ENCODE measurements at regions not wholly inside any gene's neighbourhood (a gene's known extent, or its start where the extent isn't known, plus 50 kb on each side); places are given as distances from the start of the nearest gene placed in this dataset.
"Not testable (repeated sequence)": the region's sequence is repeated elsewhere in the genome, so short reads cannot be mapped to it uniquely, and the experiment has no call there.

- no peak overlapping the region for H3K27ac ChIP-seq
- no peak for TF ChIP-seq CTCF (conservative IDR thresholded peaks at IDR 0.05; ENCODE audit: low read depth)
- ChIA-PET POLR2A (ENCODE audit: low non-redundant PET) (no interaction called here), CTCF (no interaction called here)
- DNase-seq (ENCODE audit: low spot score), result no peak
Observed at GRCh38 chr12:90572778-90573177, 382.2 kb downstream of the CCER1 start.

GRCh38 chr12:90569685-90570084 is 385.3 kb downstream of the CCER1 start:
- CTCF ChIA-PET, result no interaction called here

GRCh38 chr12:90562671-90563070 is 392.3 kb downstream of the CCER1 start:
- CTCF ChIA-PET, result interaction anchor here (0.8 kb wide), 1 partner anchor 257 kb away, joined by 10 read pairs; no protein-coding TSS in a partner anchor
- POLR2A ChIA-PET (ENCODE audit: low non-redundant PET), result no interaction called here
- H3K27ac ChIP-seq, result no peak overlapping the region
- DNase-seq (ENCODE audit: low spot score), result no peak
- no peak for TF ChIP-seq CTCF (conservative IDR thresholded peaks at IDR 0.05; ENCODE audit: low read depth)

More at GRCh38 chr12:90569685-90570084, 385.3 kb downstream of the CCER1 start:
- no peak for TF ChIP-seq CTCF (conservative IDR thresholded peaks at IDR 0.05; ENCODE audit: low read depth)
- DNase-seq (ENCODE audit: low spot score), result no peak
- H3K27ac ChIP-seq, result no peak overlapping the region
- POLR2A ChIA-PET (ENCODE audit: low non-redundant PET), result no interaction called here

- POLR2A ChIA-PET (ENCODE audit: low non-redundant PET), result no interaction called here
- CTCF ChIA-PET, result no interaction called here
- TF ChIP-seq CTCF (conservative IDR thresholded peaks at IDR 0.05; ENCODE audit: low read depth), result no peak
- no peak overlapping the region for H3K27ac ChIP-seq
- DNase-seq (ENCODE audit: low spot score), result no peak
Observed at GRCh38 chr12:90548595-90548994, 406.4 kb downstream of the CCER1 start.

GRCh38 chr12:90546511-90546910 is 408.5 kb downstream of the CCER1 start:
- no peak for TF ChIP-seq CTCF (conservative IDR thresholded peaks at IDR 0.05; ENCODE audit: low read depth)
- DNase-seq (ENCODE audit: low spot score), result no peak
- CTCF ChIA-PET, result no interaction called here
- POLR2A ChIA-PET (ENCODE audit: low non-redundant PET), result no interaction called here
- H3K27ac ChIP-seq, result no peak overlapping the region

- no peak overlapping the region for H3K27ac ChIP-seq
- no peak for DNase-seq (ENCODE audit: low spot score)
- ChIA-PET CTCF (interaction anchor here (0.6 kb wide), 1 partner anchor 99 kb away, joined by 3 read pairs; no protein-coding TSS in a partner anchor), POLR2A (ENCODE audit: low non-redundant PET) (no interaction called here)
- TF ChIP-seq CTCF (conservative IDR thresholded peaks at IDR 0.05; ENCODE audit: low read depth), result no peak
Observed at GRCh38 chr12:90543841-90544240, 411.1 kb downstream of the CCER1 start.

- ChIA-PET CTCF (interaction anchor here (0.6 kb wide), 1 partner anchor 99 kb away, joined by 3 read pairs; no protein-coding TSS in a partner anchor), POLR2A (ENCODE audit: low non-redundant PET) (no interaction called here)
- H3K27ac ChIP-seq, result no peak overlapping the region
- peak; percentile 0 for DNase-seq (ENCODE audit: low spot score)
- TF ChIP-seq CTCF (conservative IDR thresholded peaks at IDR 0.05; ENCODE audit: low read depth), result no peak
Observed at GRCh38 chr12:90543374-90543773, 411.6 kb downstream of the CCER1 start.

- POLR2A ChIA-PET (ENCODE audit: low non-redundant PET); DNase-seq (ENCODE audit: low spot score); CTCF ChIA-PET; H3K27ac ChIP-seq: not testable (repeated sequence)
Observed at GRCh38 chr12:90542852-90543251, 412.1 kb downstream of the CCER1 start.

- H3K27ac ChIP-seq; POLR2A ChIA-PET (ENCODE audit: low non-redundant PET); CTCF ChIA-PET; DNase-seq (ENCODE audit: low spot score): not testable (repeated sequence)
Observed at GRCh38 chr12:90533828-90534227, 421.1 kb downstream of the CCER1 start.
